Tibial nerve (tissue), 4 donors: ENCODE measurements at regions not wholly inside any gene's neighbourhood (a gene's known extent, or its start where the extent isn't known, plus 50 kb on each side); places are given as distances from the start of the nearest gene placed in this dataset.

ENCODE experiments used
- CTCF ChIP-seq, 5 experiments: fragments of 200-600 bp in 3 of 5; fragments of 450-650 bp in 2 of 5; sonication (generic) in 3 of 5; IDR thresholded peaks; one replicate each; pipeline ENCODE4 v1.5.1; 2016 to 2019; ENCODE audit warnings: antibody characterized with exemption in 5 of 5, mild to moderate bottlenecking in 3 of 5, moderate library complexity in 2 of 5
- EP300 ChIP-seq, 2 donors: sonication (generic); formaldehyde crosslinking; IDR thresholded peaks; one replicate each; pipeline ENCODE4 v1.6.1; 2017; ENCODE audit warnings: antibody characterized with exemption in 2 of 2, mild to moderate bottlenecking in 1 of 2
- POLR2A ChIP-seq, 2 donors: fragments of 450-650 bp; IDR thresholded peaks; one replicate each; pipeline ENCODE4 v1.6.1; 2017; ENCODE audit warnings: antibody characterized with exemption in 2 of 2, mild to moderate bottlenecking in 2 of 2, moderate library complexity in 2 of 2

GRCh38 chr2:133809485-133809884 lies 241.2 kb upstream of the NCKAP5 start:
- TF ChIP-seq CTCF (IDR thresholded peaks at IDR 0.05): no peak
- TF ChIP-seq POLR2A (IDR thresholded peaks at IDR 0.05): no peak
- no peak for TF ChIP-seq EP300 (IDR thresholded peaks at IDR 0.05)
